T-helper 2 cell (primary cell): ENCODE measurements at regions not wholly inside any gene's neighbourhood (a gene's known extent, or its start where the extent isn't known, plus 50 kb on each side); places are given as distances from the start of the nearest gene placed in this dataset.
A peak's percentile ranks its signal among the peaks of the same experiment; 100 is the strongest.

Source experiments
- DNase-seq, 5 experiments: peaks; one replicate each; pipeline versions ENCODE4 v3.0.0 to v3.0.0-alpha.2; 2012 to 2022

DNA sequence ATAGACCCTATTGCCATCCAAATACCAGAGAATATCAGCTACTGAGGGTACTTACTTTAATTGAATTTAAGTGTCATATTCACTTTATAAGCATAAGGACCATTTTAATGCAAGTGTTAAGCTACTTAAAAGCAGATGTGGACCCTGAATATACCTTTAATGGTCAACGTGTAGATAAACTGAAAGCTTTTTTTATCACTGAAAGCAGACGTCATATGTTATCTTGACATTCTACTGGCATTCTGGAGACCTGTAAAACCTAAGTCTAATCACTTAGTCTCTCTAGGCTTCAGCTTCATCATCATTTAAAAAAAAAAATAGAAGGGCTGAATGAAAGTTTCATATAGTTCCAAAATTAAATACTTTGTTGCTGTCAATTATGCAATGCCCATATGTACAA lies 116.5 kb downstream of the ELAPOR2 start:
- DNase-seq = no peak

DNA sequence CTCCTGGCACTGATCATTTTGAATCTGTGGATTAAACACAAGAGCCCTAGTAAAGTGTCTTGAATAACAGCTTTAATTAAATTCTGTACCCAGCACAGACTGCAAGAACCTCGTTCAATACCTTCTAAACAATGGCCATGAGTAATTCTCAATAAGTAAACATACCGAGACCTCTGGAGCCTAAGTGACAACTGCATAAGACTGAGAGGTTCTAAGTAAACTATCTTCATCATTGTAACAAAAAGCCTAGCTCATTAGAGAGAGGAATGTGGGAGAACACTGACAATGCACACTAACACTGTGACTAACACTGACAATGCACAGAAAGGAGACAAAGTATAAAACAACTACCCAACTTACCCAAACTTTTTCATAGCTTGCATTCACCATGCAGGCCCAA lies 117.4 kb downstream of the ELAPOR2 start:
- no peak for DNase-seq

DNA sequence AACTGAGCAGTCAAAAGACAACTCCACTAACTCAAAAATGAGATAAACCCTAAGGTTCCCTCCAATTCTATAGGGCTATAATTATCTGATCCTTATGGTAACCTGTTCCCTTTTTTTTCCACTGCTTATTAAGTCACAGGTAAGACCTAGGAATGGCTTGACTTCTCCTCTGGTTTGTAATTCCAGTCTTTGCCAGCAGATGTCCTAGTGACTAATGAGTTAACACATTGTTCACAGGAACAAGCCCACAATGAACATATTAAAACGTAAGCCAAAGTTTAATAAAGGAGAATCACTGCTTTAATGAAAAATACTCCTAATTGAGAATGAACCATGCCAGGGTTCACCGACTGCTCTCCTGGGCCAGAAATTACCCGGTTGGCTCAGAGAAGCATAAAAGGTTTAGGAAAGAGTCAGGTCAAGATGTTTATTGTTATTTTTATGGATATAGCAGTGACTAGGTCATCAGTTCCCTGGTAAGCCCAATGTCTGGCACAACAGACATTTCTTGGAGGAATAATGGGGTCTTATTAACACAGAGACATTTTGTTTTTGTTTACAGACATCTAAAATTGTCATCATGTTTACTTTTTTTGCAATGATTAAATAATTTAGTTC lies 120.1 kb downstream of the ELAPOR2 start:
- DNase-seq = peak in 3 of 5 experiments; percentile 1 to 55 (median 4)

DNA sequence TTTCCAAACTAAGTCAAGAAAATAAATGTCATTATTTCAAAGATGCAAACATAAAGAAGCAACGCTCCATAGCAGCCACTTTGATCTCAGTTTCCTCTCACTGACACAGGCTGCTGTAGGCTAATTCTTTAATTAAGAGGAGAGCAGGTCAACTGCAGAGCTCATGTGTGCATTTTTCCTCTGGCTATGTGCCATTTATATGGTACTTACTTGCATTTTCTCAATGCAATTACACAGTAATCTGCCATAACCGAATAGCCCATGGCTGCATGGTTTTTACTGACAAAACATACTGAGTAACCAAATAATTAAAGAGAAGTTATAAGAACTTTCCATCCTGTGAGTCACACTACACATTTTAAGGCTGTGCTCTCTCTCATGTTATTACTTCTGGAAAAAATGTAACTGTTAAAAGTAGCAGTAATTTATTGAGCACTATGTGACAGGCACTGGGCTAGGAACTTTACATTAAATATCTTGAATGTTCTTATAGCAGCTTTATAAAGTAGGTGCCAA lies 122.0 kb downstream of the ELAPOR2 start:
- no peak for DNase-seq

DNA sequence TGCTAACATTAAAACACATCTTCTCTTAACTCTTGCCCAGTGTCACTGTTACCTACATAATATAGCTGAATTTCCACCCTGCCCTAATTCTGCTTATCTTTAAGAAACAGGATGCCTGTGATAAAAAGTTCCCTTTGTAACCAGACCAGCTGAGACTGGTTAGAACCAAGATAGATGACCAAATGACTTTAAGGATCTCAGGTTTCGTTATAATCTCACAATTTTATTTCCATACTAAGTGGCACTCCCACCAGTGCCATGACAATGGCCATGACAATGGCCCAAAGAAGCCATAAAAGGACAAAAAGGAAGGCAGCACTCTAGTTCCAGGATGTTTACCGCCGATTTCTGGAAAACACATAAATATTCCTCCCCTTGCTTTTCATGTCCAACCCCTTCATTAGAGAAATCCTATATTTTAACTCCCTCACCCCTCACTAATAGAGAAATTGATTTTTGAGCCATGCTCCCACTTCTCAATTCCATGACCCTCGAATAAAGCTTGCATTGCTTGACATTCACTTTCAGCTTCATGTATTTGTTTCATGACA lies 126.1 kb downstream of the ELAPOR2 start:
- no peak for DNase-seq

DNA sequence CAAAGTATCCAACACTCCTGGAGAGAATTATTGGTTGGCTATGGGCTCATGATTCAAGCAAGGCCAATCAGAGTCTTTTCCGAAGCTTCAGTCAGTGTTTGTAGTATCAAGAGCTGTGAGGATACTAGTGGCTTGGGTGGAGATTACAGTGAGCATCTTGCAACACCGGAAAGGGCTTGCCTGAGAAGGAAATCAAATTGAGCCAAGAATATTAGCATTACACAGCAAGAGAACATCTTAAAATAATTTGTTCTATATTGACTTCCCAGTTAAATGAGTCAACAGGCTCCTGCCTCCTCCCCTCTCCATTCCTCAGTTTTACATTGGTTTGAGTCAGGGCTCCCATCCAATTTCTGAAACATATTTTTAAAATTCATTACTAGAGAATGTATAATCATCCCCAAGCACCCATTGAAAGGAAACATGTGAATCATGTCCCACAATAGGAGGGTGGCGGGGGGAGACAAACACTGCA lies 127.4 kb downstream of the ELAPOR2 start:
- no peak for DNase-seq

DNA sequence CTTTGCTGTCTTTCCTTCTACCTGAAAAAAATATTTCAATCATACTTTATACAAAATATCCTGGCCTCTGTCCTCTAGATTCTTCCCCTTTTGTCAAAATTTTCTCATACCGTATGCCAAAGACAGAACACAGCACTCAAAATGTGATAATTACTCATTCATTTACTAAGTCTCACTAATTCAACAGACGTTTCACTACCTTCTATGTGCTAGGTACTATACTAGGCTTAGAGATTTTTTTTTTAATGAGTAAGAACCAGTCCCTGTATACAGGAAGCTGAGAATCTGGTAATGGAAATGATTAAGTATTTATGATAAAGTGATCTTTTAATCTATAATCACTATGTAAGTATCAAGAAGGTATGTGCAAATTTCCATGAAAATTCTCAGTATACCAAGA lies 128.0 kb downstream of the ELAPOR2 start:
- DNase-seq = no peak

DNA sequence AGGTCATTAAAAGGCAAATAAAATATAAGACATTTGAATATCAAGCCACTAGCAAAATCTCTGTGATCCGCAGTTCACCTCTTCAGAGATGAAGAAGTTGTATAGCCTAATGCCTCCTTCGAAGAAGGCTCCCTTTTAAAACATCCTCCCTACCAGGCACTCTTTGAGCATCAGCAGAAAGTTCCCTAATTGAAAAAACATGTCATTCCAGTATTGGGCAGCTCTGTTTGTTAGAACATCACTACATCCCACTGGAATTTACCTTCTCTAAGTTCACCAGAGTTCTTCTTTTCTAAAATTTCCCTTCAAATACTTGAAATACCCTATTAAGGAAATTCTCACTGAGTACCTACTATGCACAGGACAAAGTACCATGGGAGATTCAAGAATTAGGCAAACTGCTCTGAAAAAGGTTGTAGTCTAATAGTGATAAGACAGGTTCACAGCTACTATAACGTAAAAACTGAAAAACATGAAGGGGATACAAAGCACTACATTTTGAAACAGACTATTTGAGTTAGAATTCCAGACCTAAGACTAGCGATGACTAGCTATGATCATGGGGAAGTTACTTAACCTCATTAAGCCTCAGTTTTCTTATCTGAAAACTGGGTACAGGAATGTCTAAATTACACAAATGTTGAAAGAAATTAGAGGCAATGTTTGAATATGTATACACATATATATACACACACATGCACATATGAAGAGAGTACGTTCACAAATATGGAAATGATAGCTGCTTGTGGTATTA lies 128.7 kb downstream of the ELAPOR2 start:
- no peak for DNase-seq

DNA sequence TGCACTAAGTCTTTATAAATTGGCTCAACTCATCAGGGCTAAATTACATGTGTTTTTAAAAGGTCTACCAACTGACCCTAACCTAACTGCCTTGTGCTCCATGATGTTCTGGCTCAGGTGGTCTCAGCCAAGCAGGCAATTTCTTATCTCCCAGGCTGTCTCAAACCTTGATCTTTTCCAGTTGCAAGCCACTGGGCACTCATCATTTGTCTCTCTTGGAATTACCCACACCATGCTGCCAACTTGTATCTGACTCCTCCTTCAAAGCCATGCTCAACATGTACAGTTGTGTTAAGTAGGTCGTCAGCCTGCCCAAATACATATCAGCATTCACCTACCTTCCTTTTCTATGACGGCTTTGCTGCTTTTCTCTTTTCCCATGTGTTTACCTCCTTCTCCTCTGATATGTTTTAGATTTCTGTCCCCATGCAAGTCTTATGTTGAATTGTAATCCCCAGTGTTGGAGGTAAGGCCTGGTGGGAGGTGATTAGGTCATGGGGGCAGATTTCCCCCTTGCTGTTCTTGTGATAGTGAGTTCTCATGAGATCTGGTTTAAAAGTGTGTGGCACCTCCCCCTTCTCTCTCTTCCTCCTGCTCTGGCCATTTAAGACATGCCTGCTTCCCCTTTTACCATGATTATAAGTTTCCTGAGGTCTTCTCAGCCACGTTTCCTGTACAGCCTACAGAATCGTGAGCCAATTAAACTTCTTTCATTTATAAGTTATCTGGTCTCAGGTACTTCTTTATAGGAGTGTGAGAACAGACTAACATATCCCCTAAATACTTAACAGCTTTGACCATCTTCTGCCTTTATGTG lies 130.0 kb downstream of the ELAPOR2 start:
- no peak for DNase-seq

DNA sequence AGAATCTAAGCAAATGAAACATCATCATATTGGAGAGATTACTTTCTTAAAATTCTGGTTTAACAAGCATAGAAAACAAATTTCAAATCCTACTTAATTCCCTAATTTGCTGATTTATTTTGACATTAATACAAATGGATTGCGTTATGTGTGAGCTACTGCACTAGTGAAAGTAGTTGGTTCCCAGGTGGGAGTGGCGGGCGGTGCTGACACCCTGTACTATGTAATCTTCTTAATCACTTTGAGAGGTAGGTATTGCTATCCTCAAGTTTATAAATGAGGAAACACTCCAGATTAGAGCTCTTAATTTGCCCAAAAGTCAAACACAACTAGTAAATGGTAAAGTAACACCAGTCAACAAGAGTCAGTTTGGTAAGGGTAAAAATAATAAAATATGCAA lies 131.1 kb downstream of the ELAPOR2 start:
- no peak for DNase-seq

DNA sequence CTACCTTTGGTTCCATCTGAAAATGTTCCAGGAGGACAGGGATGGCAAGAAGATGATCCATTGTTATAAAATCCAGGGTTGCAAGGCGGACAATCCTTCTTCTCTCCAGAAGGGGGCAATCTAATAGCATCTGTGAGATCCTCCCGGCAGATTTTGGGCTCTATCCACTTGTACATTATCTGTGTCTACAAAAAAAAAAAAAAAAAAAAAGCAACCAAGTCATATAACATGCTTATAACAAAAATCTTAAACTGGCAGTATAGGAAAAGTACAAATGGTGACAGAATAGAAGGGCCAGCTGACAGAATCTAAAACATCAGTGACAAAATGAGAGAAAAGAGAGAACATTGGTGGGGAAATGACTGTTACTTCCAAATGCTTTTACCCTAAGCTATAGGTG lies 132.7 kb downstream of the ELAPOR2 start:
- peak in 3 of 5 experiments; percentile 5 to 60 (median 24) for DNase-seq

DNA sequence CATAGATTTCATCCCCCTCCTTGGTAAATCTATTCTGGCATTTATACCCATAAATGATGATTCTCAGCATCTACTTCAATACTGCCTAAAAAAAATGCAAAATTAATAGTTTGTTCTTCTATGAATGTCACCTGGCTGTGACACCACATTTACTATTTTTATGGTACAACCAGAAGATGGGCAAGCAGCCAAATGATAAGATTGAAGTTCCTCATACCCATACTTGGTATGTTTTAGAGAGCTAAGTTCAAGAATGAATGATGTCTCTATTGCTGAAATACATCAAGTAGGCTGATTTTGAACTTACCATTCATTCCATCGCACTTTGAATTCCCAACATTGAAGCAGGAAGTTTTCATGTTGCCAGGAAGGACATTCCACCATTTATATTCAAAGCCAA lies 134.2 kb downstream of the ELAPOR2 start:
- peak in 1 of 5 experiments; percentile 46 for DNase-seq

DNA sequence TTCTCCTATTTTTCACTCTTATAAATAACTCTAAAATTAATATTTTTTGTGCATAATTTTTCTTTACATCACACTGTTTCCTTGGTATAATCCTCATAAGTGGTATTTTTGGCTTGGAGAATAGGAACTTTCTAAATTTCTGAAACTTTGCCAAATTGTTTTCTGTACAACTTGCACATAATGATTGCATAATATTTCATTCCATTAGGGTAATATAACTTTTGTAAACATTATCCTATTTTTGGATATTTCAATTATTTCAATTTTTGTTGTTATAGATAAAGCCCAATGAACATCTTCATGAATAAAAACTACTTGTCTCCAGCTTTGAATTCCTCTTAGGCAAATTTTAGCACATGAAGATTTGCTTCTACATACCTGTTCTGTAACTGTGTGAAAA lies 135.9 kb downstream of the ELAPOR2 start:
- DNase-seq = no peak

DNA sequence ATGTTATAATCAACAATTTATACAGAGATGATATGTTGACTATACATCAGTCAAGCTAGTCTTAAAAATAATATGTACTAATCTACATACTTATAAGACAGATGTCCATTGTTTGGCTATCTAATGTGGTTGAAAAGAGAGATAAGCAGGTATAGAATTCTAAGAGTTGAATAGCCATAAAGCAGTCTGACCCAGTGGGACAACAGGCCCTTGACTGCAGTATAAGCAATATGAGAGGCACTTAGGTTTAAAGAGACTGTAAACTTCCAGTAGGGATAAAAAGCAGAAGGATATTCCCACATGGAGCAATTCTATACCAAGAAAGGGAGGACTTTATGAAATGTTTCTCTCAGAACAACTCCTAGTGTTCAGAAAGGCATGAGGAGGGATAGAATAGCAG lies 139.3 kb downstream of the ELAPOR2 start:
- DNase-seq = no peak

DNA sequence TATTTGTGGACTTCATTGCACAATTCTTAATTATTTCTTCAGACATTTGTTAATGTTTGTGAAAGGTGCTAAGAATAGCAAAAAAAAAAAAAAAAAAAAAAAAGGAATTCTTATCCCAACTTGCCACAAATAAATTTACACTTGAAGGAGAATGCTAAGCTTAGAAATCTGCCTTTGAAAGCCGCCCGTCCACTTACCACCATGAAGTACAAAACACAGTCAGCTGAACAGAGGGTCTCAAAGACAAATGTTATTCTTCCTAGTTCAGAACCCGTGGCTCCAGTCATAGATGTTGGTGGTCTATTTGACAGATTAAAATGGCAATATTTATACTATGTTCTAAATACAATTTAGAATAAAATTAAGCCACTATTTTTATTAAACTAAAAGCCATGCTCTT lies 141.2 kb downstream of the ELAPOR2 start:
- no peak for DNase-seq

DNA sequence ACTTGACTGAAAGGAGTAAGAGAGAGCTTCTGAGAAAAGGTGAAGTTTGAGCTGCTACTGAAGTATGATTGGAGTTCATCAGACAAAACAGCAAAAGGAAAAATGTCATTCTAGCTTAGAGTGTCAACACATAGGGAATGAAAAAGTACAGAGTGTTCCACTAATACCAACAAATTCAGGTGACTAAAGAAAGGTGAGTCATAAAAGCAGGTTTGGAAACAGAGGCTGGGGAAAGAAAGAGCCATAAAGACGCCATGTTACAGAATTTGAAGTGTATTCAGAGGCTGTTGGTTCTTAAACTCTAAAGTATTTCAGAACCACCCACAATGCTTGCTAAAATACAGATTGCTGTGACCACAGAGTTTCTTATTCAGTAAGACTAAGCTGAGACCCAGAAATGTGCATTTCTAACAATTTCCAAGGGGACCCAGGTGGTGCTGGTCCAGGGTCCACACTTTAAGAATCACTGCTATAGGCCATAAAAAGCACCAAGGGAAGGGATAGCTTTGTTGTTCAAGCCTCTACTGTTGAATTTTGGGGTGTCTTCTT lies 143.1 kb downstream of the ELAPOR2 start:
- no peak for DNase-seq

DNA sequence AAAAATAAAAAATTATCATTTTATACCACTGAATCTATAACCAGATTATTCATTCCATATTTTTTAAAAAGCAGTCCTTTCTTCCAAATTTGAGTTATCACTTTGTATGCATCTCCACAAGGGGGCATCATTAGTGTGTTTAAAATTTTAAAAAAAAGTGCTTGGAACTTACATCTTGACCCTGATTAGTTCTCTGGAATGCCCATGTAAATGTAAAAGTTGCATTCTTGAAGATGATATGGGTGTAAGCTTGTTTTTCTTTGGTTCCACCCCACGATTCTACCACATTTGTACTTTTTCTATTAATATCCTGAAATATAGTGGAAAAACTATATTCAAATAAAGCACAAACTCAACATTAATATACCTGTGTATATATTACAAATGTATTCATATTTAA lies 144.9 kb downstream of the ELAPOR2 start:
- DNase-seq = peak in 1 of 5 experiments; percentile 14
